NCI-H345 treated with DMSO at 0.1 percent for 48 hours (cell line): ENCODE measurements at regions not wholly inside any gene's neighbourhood (a gene's known extent, or its start where the extent isn't known, plus 50 kb on each side); places are given as distances from the start of the nearest gene placed in this dataset.
A peak's percentile ranks its signal among the peaks of the same experiment; 100 is the strongest.

Experiments
- DNase-seq: peaks from one replicate; lab custom pipeline; 2025; ENCODE audit not compliant: unreplicated experiment; lab: John Stamatoyannopoulos, UW

DNA sequence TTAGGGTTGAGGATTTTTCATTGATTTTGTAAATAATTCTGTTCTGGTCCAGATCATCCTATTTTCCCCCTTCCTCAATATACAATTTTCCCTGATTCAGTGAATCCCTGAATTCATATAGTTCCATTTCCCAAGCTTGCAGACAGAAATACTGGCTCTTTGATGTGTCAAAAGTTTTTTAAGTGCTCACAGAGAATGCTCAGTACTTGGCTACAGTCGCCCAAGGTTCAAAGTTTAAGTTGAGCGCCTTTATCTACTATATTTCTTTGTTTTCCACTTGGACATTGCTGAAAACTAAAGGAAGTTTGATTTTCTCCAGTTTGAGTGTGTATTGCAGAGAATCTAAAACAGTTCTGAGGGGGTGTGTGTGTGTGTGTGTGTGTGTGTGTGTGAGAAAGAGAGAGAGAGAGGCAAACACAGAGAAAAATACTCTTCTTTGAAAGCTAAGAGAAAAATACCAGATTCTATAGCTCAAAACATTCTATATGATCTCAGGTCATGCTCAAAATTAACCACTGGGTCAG, 136.2 kb upstream of the ACO1 start:
- no peak for DNase-seq

DNA sequence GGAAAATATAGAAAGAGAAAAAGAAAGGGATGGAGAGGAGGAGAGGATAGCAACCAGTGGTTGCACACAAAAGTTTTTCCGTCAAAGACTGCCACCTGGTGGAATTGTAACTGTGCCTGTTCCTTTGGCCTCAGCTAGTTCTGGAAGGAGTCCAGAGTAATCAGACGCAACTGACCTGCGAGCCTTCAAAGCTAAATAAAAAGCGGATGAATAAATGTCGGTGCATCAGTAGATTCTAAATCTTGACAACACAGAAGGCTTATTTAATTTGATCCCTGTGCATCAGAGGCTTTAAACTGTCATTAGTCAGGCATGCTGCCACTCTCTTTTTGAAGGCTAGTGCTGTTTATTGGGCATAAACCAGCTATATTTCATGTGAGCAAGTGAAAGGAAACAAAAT, 132.9 kb upstream of the ACO1 start:
- DNase-seq: peak; percentile 47

DNA sequence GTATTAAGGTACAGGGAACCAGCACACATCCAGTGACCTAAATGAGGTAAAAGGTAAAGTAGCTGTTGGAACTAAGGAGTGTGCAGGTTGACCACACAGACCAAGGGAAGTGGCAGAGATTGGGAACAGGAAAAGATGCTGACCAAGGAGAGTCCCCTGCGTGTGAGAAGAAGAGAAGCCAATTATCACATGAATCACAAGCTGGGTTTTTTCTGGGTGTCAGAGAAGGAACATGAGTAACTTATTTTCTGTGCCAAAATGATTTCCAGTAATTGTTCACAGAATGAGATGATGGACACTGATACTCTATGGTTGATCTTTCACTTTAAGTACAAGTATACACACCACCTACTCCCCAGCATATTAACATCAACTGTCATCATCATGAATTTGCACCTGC, 130.7 kb upstream of the ACO1 start:
- DNase-seq: no peak

DNA sequence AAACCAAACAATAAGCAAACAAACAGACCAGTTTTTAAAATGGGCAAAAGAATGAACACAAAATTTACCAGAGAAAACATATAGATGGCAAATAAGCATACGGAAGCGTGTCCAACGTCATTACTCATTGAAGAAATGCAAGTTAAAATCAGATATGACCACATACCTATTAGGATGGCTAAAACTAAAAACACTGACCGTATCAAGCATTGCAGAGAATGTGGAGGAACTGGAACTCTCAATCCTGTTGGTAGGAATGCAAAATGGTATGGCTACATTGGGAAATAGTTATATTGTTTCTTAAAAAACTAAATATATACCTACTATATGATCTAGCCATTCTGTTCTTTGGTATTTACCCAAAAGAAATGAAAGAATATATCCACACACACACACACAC, 129.4 kb upstream of the ACO1 start:
- no peak for DNase-seq

DNA sequence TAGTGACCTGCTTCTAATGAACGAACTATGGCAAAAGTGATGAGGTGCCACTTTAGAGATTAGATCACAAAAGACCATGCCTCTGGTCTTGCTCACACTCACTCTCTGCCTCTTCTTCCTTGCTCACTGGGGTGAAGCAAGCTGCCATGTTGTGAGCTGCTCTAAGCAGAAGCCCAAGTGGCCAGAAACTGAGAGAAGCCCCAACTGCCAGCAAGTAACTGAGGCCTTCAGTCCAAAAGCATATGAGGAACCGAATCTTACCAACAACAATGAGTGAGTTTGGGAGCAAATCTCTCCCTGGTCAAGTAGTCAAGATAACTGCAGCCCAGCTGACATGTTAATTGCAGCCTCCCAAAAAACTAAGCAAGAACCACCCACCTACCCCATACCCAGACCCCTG, 126.0 kb upstream of the ACO1 start:
- no peak for DNase-seq

DNA sequence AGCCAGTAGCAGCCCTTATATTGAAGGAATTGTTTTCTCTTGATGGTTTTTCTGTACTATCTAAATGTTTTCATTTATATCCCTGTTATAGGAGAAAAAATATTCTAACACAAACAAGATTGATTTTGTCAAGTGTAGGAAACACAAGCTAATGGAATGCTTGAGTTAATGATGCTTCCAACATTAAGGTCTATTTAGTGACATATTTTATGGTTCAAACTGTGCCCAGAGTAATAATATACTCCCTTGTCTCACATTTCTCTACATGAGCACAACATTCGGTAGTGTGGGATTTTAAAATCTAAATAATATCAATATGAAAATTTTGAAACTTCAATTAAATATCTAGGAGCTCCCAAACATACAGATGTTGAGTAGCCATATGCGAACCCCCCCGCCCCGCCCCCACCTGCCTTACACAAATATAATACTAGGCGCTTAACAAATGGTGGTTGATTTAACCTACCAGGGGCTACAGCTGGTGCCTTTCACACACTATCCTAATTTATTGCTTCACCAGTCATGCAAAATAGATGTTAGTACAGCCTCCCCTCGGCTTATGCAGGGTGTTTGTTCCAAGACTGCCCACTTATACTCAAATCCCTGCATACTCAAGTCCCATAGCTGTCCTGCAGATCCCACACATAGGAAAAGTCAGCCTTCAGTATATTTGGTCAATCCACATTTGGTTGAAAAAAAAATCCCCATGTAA, 124.1 kb upstream of the ACO1 start:
- DNase-seq: no peak

DNA sequence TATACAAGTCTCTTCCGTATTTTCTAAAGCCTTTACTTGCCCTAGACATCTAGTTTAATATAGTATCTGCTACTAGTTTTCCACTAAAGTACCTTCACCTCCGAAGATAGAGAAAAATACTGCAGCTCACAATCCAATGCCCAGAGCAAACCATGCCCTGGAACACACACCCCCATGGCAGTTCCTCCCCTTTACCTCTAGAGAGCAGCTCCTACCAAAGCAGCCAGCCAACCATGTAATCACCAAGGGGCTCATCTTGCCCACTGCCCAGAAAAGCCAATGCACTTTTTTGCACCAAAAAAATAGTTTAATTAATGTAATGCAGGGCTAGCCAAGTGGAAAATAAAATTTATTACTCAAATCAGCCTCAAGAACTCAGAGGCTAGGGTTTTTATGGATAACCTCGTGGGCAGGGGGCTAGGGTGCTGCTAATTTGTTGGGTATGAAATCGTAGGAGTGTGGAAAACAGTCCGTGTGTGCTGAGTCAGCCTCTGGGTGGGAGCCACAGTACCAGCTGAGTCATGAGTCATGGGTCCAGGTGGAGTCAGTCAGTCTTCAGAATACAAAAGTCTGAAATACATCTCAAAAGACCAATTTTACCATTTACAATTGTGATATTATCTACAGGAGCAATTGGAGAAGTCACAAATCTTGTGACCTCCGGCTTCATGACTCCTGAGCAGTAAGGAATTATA, 120.1 kb upstream of the ACO1 start:
- DNase-seq: no peak

DNA sequence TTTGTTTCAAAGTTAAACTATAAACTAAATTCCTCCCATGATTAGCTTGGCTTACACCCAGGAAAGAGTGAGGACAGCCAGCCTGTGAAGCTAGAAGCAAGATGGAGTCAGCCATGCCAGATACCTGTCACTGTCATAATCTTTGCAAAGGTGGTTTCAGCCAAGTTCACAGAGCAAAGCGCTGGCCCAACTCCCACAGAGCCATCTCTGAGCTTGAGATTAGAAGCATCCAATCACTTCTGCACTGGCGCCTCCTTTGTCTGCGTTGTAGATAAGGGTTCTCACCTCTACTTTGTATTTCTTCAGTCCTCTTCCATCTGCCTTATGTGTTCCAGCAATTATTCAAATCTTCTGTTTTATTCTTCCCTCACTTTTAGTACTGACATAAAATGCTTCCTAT, 119.4 kb upstream of the ACO1 start:
- DNase-seq: no peak

DNA sequence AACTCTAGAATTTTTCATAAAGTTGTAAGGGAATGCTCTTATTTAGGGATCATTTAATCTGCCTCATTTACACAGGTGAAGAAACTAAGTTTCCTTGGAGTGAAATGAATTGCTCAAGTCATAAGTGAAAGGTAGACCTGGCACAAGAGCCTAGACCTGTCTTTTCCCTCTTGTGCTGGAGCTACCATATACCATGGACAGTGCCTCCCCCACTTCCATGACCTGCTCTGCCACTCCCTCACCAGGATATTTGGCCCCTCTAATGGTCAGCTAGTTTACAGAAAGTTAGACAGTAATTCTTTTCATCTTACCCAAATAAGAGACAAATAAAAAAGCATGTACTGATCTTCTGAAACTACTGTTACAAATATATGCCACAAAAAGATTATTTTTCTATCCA, 105.5 kb upstream of the ACO1 start:
- DNase-seq: no peak

DNA sequence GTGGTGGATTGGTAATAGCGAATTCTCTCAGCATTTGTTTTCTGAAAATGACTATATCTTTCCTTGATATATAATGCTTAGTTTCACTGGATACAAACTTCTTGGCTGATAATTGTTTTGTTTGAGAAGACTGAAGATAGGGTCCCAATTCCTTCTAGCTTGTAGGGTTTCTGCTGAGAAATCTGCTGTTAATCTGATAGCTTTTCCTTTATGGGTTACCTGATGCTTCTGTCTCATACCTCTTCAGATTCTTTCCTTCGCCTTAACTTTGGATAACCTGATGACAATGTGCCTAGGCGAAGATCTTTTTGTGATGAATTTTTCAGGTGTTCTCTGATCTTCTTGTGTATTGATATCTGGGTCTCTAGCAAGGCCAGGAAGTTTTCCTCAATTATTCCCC, 94.7 kb upstream of the ACO1 start:
- DNase-seq: no peak

DNA sequence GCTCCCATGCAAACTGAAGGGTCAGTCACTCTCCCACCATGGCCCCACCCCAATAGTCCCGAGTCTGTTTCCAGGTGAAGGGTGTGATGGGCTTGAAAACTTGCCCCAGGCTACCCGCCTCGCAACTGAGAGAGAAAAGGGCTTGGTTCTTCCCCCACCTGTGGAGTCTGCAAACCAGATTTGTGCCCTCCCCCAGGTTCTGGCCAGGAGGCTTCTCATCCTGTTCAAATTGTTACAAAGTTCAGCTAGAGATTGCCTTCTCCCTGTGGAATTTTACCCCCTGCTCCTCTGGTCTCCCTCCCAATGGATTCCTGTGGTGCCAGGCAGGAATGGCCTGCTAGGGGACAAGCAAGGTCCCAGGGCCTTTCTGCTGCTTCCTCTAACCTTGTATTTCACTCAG, 93.1 kb upstream of the ACO1 start:
- DNase-seq: no peak

DNA sequence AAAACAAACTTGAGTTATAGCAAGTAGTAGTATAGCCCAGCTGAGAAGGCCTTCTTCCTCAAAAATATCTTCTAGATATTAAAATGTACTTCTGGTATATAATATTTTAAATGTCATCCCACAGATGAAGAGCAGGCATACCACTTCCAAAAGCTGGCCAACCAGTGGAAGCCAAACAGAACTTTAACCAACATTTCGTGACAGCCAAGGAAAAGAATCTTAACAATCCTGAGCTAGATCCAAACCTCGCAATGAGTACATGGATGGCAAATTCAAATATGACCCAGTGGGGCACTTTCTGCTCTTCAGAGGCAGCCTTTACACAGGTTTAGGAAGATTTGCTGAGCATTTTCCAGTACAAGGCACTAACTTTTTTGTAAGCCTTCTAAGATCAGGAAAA, 91.8 kb upstream of the ACO1 start:
- DNase-seq: no peak

DNA sequence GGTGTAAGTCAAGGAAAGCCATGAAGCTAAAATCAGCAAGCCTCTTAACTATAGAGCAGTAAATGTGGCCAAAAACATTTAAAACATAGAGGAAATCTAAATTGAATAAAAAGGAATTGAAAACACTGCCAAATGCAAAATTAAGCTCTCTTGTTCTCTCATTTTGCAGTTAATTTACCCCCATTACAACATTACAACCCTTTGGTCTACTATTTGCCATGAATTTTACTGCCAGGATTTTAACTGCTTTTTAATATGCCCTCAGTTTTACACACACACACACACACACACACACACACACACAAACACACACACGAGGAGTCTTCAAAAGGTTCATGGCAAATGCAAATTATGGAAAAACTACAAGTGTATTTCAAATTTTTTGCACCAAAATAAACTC, 91.4 kb upstream of the ACO1 start:
- no peak for DNase-seq

DNA sequence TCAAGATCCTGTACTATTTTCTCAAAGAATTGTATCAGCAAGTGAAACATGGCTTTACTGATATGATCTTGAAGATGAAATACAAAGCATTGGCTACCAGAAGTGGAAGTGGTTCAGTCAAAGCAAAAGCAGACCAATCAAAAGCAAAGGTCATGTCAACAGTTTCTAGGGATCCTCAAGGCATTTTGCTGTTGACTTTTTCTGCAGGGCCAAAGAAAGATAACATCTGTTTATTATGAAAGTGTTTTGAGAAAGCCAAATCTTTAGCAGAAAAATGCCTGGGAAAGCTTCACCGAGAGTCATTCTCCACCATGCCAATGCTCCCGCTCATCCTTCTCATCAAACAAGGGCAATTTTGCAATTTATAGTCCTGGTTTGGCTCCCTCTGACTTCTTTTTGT, 90.3 kb upstream of the ACO1 start:
- no peak for DNase-seq

DNA sequence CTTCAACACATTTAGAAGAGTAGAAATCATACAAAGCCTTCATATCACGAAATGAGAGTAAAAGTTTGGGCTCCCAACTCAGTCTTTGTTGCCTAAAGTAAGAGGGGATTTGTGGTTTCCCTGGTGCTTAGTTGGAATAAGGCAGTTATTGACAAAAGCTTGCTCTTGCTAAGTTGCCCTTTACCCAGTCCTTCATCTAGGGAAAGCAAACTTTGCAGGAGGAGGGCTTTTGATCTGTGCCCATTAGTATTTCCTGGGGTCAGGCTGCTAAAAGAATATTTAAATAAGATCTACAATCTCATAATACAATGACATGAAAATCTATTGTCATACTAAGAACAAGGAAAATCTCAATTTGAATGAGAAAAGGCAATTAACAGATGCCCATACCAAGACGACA, 84.1 kb upstream of the ACO1 start:
- no peak for DNase-seq

DNA sequence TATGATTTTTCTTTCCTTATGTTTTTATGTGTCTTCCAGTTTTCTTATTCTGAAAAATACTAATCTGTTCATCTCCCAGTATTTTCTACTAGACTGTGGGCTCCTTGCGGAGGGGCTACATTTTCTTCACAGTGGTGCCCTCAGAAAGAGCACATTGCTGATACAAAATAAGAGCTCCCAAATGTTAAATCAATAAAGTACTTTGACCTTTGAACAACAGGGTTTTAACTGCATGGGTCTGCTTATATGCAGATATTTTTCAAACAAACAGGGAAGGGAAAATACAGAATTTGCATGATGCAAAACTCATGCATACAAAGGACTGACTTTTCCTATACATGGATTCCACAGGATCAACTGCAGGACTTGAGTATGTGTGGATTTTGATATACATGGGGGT, 79.9 kb upstream of the ACO1 start:
- DNase-seq: no peak

DNA sequence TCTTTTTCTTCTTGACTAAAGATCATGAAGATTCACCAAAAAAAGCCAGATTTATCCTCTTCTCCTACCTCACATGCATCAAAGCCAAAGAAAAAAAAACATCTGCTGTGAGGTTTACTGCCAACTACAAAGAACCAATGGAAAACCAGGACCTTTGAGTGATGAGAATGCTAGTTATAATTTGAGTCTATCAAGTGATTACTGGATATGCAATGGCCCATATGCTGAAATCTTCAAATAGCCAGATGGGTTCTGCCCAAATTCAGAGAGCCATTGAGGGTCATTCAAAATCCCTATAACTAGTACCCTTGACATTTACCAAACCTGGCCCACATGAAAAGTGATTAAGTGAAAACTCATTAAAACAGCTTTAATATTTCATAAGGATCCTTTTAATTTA, 78.4 kb upstream of the ACO1 start:
- no peak for DNase-seq

DNA sequence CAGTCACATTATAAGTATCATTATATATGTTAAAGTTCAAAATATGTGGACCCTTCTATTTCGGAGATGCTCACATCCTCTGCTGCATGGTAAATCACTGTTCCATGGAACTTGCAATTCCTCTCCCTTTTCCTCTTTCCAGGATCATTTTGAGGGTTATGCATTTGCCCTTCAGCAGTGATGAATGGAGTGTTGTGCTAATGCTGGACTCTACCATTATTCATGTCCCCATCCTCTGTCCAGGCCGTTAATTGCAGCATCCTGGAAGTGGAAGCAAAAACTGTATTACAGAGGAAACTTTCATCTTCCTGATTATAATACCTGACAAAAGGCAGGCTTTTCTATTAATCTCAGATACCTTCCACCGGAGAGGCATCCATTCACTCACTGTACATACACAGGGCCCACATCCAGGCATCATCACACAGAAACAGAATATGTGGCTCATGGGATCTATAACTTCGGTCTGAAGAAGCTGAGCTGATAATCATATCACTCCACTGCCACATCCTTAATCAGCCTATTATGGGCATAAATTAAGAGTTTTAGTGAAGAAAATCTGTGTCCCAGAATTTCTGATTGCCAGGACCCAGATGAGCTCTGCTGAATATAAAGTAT, 65.0 kb upstream of the ACO1 start:
- no peak for DNase-seq

DNA sequence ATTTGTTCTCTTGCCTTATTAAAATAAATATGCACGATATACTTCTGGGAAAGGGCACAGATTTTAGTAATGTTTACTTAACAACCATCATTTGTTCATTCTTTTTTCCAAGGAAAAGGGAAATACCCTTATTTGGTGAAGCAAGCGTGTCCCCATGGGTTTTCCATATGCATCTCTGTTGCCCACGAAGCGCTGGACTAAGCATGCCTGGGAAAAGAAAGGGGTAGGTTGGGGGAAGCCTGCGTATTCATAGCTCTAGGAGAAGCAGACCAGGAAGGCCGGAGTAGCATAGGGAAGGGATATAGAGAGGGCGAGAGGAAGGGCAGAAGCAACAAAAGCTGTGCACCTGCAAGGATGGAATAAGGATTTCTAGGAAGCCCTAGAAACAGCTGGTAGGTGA, 61.8 kb upstream of the ACO1 start:
- DNase-seq: no peak

DNA sequence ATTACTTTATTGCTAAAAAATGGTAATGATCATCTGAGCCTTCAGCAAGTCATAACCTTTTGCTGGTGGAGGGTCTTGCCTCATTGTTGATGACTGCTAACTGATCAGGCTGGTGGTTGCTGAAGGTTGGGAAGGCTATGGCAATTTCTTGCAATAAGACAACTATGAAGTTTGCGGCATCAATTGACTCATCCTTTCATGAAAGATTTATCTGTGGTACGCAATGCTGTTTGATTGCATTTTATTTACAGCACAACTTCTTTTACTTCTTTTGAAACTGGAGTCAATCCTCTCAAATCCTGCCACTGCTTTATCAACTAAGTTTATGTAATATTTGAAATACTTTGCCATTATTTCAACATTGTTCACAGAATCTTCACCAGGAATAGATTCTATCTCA, 58.3 kb upstream of the ACO1 start:
- no peak for DNase-seq

DNA sequence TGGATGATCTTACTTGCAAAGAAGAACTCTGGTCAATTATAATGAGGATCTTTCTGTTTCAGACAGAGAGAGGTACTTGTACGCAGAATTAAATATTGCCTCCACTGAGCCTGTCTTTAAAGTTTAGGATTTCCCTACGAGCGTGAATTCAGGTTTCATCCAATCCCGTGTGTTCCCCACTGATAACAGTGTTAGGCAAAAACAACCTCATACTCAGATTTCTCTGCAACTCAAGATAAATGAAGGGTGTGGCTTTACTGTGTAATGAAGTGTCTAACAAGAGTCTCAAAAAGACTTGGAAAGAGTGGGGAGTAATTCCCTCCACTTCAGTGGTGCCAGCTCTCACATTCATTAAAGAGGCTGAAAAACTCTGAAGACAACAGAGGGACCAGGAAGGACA, 53.2 kb upstream of the ACO1 start:
- DNase-seq: no peak

DNA sequence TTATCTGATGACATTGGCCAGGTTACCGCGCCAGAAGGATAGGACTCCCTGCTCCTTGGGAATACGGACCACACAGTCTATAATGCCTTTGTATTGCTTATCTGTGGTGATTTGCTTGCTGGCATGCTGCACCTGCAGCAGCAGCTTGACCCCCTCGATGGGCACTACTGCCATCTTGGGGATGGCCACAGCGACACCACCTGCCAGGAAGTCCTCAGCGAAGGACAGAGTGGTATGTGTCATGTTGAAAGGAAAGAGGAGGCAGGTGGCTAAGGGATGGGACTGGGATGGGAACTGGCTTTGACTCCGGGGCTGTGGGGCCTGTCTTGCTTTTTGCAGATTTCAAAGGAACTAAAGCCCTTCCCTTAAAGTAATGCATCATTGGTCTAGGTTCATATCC, 50.3 kb upstream of the ACO1 start:
- DNase-seq: no peak
